ENCODE measurements at regions not wholly inside any gene's neighbourhood (a gene's known extent, or its start where the extent isn't known, plus 50 kb on each side); places are given as distances from the start of the nearest gene placed in this dataset.

DNA sequence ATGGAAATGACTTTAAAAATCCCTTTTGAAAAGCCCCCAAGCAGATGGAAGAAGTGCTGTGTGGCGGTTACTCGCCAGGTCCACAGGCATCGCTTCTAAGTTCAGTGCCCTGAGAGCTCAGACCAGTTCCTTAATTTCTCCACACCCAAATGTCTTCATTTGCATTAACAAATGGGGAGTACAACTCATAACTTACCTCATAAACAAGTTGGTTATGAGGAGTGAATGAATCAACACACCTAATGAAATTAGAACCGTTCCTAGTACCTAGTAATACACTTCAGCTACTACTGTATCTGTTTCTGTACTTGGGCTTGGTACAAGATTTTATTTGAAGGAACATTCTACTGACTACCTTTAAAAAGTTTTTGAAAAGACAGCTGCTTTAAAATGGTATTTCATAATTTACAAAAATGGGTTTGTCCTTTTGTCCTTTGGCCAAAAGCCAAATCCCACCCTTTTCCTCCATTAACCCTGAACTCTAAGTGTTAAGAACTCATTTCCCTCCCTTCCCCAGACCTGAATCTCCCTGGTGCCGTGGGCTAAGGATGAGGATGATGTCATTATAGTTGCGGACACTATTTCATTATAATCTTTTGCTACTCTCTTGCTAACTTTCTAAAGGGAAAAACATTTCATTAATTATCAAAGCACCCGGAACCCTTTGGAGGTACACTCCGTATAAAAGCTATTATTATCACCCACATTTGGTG is 221.5 kb upstream of the CELF2 start:
- ChIA-PET CTCF (no interaction called here), POLR2A (no interaction called here)
- no peaks in the 10 kb centered on the region for H3K36me3 Mint-ChIP-seq (ENCODE audit: low read depth)
- H3K9me3 Mint-ChIP-seq (ENCODE audit: low read depth), result no peaks in the 10 kb centered on the region
- ATAC-seq (no peak), DNase-seq (no peak)
- H3K27ac Mint-ChIP-seq, result no peak overlapping the region
- no peak overlapping the region for H3K4me3 Mint-ChIP-seq
- intact Hi-C loops (cut with DNase I, micrococcal nuclease), result no loop called here
- H3K27me3 Mint-ChIP-seq, result peaks cover 18% of the 10 kb centered on the region
- H3K4me1 Mint-ChIP-seq, result no peaks in the 10 kb centered on the region

DNA sequence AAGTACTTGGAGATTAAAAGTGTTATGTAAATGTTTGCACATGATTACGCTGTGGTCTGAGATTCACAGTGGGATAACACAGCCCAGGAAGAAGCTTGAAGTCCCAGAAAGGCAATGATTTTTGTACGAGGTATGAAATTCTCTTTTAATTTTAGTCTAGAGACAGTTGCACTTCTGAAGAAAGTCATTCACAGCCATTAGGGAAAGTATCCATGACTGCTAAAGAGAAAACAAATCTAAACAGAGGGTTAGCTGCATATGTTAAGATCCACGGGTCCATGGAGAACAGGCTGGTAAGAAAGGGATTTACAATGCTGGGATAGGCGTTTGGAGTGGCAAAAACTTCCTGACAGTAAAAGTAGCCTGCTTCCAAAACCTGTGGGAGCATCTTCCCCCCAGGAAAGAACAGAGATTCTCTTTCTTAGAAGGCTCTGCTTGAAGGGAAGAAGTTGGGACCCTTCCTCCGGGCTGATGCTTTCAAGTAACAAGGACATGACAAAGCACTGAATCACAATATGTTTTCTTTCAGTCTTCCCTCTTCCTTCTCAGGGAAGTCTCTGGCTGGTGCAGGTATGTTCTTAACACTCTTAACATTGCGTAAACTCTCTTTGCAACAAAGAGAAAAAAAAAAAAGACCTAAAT is 220.8 kb upstream of the CELF2 start:
- DNase-seq (no peak), ATAC-seq (no peak)
- CTCF ChIA-PET, result no interaction called here
- intact Hi-C loops (cut with DNase I, micrococcal nuclease), result no loop called here
- H3K27ac Mint-ChIP-seq, result no peak overlapping the region
- POLR2A ChIA-PET, result no interaction called here
- no peaks in the 10 kb centered on the region for H3K4me1 Mint-ChIP-seq
- H3K27me3 Mint-ChIP-seq, result peaks cover 16% of the 10 kb centered on the region
- no peaks in the 10 kb centered on the region for H3K36me3 Mint-ChIP-seq (ENCODE audit: low read depth)
- H3K4me3 Mint-ChIP-seq, result no peak overlapping the region
- no peaks in the 10 kb centered on the region for H3K9me3 Mint-ChIP-seq (ENCODE audit: low read depth)

DNA sequence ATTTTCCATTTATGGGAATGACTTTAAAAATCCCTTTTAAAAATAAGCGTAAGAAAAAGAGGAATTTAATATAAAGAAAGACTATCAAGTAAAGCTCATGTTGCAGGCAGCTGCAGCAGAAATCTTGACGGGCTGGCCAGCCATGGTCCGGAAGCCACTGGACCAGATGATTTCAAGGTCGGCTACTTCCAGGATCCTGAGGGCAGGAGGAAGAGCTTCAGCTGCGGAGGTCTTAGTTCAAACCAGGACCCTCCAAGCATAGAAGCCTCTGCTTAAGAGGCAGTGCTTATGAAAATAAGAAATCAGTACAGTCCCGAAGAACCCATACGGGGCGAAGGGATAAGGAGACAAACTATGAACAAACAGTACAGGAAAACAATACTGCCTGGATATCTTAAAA is 220.2 kb upstream of the CELF2 start:
- no peaks in the 10 kb centered on the region for H3K36me3 Mint-ChIP-seq (ENCODE audit: low read depth)
- CTCF ChIA-PET, result no interaction called here

DNA sequence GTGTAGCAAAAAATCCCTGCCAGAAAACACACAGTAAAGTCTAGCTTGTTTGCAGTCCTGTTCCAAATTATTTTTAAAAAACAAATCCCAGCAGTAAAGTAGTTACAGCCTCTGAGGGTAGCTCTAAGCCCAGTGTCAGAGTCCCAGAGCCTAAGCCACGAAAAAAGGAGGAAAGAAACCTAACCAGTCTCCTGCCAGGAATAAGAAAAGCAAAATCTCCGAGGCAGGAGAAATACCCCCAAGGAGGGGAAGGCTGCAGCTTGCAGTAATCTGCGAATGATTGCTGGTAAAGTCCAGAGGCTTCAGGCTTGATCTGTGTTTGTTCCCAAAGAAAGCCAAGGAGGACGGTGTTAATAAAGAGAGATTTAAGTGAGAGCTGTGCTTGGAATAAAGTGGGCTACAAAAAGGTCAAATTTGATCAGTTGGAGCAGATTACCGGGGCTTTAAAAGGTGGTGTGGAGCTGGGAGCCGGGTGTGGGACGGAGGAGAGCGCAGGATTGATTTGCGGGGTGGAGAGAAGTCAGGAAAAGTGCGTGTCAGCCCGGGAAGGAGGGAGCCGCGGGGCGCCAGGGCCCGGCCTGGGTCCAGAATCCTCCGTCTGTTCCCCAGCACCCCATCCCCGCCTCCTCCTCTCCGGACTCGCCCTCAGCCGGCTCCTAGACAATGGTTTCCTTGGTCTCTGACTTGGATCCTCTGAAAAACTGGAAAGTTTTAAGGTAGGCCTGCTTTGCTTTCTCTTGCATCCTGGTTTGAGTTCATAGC is 219.4 kb upstream of the CELF2 start:
- Mint-ChIP-seq H3K4me1 (no peaks in the 10 kb centered on the region), H3K9me3 (ENCODE audit: low read depth) (no peaks in the 10 kb centered on the region), H3K27ac (no peak overlapping the region), H3K36me3 (ENCODE audit: low read depth) (no peaks in the 10 kb centered on the region), H3K27me3 (peaks cover 10% of the 10 kb centered on the region), H3K4me3 (no peak overlapping the region)
- CTCF ChIA-PET, result no interaction called here
- DNase-seq (no peak), ATAC-seq (no peak)
- intact Hi-C loops (cut with DNase I, micrococcal nuclease), result no loop called here
- POLR2A ChIA-PET, result no interaction called here

More for the DNA sequence above, 220.2 kb upstream of the CELF2 start:
- Mint-ChIP-seq H3K4me3 (no peak overlapping the region), H3K4me1 (no peaks in the 10 kb centered on the region), H3K9me3 (ENCODE audit: low read depth) (no peaks in the 10 kb centered on the region), H3K27me3 (peaks cover 13% of the 10 kb centered on the region), H3K27ac (no peak overlapping the region)
- ATAC-seq (no peak), DNase-seq (no peak)
- intact Hi-C loops (cut with DNase I, micrococcal nuclease), result no loop called here
- POLR2A ChIA-PET, result no interaction called here

DNA sequence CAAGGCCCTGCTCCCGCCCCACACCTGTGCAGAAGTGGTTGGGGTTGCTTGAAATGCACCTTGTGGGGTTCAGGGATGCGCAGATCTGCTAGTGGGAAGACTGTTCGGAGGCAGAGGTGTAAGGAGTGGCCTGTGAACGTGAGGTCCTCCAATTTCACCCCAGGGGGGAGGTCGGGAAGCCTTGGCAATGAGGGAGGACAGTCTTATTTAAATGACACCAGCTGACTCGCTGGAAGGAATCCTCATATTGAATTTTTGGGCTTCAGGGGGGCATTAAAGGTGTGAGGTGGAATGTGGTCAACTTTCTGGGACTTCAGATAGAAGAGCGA is 218.8 kb upstream of the CELF2 start:
- POLR2A ChIA-PET, result no interaction called here
- no peak for DNase-seq
- ATAC-seq, result no peak
- intact Hi-C loops (cut with DNase I, micrococcal nuclease), result no loop called here
- CTCF ChIA-PET, result no interaction called here
- no peak overlapping the region for H3K27ac Mint-ChIP-seq
- no peaks in the 10 kb centered on the region for H3K9me3 Mint-ChIP-seq (ENCODE audit: low read depth)
- H3K36me3 Mint-ChIP-seq (ENCODE audit: low read depth), result no peaks in the 10 kb centered on the region
- no peaks in the 10 kb centered on the region for H3K4me1 Mint-ChIP-seq
- peaks cover 10% of the 10 kb centered on the region for H3K27me3 Mint-ChIP-seq
- H3K4me3 Mint-ChIP-seq, result no peak overlapping the region

DNA sequence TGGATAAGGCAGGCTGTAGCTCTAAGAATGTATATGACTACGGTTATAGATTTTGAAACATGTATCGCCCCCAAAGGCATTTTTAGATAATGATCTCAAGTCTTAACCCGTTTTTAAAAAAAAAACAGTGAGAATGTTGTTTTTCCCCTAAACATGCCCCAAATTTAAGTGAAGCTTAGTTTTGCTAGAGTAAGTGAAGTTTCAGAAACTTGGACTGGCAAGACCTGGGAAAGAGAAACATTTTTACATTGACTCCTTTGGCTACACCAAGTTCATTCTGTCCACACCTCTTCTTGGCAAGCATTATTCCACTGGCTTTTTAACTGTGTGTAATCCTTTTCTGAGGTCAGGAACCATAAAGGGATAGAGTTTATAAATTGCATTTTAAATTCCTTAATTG is 216.7 kb upstream of the CELF2 start:
- ChIA-PET CTCF (no interaction called here), POLR2A (no interaction called here)
- Mint-ChIP-seq H3K27me3 (peaks cover 5% of the 10 kb centered on the region), H3K4me3 (no peak overlapping the region), H3K36me3 (ENCODE audit: low read depth) (no peaks in the 10 kb centered on the region), H3K27ac (no peak overlapping the region), H3K4me1 (no peaks in the 10 kb centered on the region), H3K9me3 (ENCODE audit: low read depth) (no peaks in the 10 kb centered on the region)
- intact Hi-C loops (cut with DNase I, micrococcal nuclease), result no loop called here
- DNase-seq (no peak), ATAC-seq (no peak)

DNA sequence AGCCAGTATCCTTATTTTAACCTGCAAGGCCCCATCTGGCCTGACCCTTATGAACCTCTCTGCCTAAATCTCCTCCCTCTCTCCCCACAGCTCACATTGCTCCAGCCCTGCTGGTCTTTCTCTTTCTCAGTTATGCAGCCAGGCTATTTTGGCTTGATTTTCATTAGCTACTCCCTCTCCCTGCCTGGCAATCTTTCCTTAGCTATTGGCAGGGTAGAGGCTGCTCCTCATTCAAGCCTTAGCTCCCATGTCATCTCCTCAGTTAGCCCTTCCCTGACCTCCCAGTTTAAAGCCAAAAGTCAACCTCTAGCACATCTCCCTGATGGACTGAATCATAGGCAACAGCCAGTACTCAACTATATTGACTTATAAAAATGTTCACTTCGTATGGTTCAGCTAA is 214.4 kb upstream of the CELF2 start:
- CTCF ChIA-PET, result interaction anchor here (1.1 kb wide), 1 partner anchor 15 kb away, joined by 3 read pairs; no protein-coding TSS in a partner anchor
- DNase-seq (no peak), ATAC-seq (no peak)
- H3K27ac Mint-ChIP-seq, result no peak overlapping the region
- intact Hi-C loops (cut with DNase I, micrococcal nuclease), result no loop called here
- no peaks in the 10 kb centered on the region for H3K9me3 Mint-ChIP-seq (ENCODE audit: low read depth)
- no peaks in the 10 kb centered on the region for H3K4me1 Mint-ChIP-seq
- POLR2A ChIA-PET, result no interaction called here
- peaks cover 1% of the 10 kb centered on the region for H3K27me3 Mint-ChIP-seq
- no peaks in the 10 kb centered on the region for H3K36me3 Mint-ChIP-seq (ENCODE audit: low read depth)
- H3K4me3 Mint-ChIP-seq, result no peak overlapping the region

DNA sequence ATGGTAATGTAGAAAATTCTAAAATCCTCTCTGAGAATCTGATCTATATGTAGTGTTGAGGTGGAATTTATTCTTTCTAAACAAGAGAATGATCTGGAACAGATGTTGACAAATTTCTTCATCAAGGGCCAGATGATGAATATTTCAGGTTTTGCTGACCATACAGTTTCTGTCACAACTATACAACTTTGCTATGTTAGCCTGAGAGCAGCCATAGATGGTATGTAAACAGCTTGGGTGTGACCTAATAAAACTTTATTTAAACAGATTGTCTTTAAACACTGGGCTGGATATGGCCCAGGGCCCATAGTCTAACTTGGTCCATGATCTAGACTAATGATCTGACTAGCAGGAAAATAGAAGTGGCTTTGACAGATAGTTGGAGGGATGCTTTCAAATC is 213.6 kb upstream of the CELF2 start:
- DNase-seq (no peak), ATAC-seq (no peak)
- Mint-ChIP-seq H3K27ac (no peak overlapping the region), H3K9me3 (ENCODE audit: low read depth) (no peaks in the 10 kb centered on the region), H3K4me1 (no peaks in the 10 kb centered on the region), H3K36me3 (ENCODE audit: low read depth) (no peaks in the 10 kb centered on the region), H3K4me3 (no peak overlapping the region), H3K27me3 (no peaks in the 10 kb centered on the region)
- intact Hi-C loops (cut with DNase I, micrococcal nuclease), result no loop called here
- ChIA-PET CTCF (no interaction called here), POLR2A (no interaction called here)

DNA sequence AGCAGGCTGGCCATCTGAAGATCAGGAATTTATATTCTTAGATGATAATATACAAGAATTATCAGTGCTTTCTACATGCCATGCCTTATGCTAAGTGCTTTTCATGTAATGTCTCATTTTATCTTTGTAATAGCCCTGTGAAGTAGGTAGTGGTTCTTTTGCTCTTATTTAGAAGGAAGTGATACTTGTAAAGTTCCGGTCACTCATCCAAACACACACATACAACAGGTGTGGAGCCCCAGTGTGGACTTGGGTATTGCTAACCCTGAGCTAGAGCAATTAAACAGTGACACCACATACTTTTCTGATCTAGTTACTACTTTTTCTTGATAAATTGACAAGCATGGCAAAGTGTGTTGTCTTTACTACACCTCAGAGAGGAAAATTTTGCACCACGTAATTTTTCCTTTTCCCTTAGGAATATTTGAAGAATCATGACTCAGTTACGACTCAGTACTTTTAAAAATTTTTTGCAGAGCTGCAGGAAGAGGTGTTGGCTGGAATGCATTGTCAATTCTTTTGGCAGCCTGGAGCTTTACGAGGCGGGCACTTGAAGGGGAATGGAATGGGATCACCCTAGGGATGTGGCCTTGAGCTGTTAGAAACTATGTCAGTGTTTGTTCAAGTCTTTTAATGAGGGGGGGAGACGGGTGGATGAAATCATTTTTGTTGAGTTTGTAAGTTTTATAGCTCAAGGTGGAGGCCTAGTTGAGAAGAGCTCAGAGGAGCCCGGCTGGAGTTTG is 212.5 kb upstream of the CELF2 start:
- POLR2A ChIA-PET, result no interaction called here
- intact Hi-C loops (cut with DNase I, micrococcal nuclease), result no loop called here
- DNase-seq (no peak), ATAC-seq (no peak)
- no peaks in the 10 kb centered on the region for H3K9me3 Mint-ChIP-seq (ENCODE audit: low read depth)
- H3K36me3 Mint-ChIP-seq (ENCODE audit: low read depth), result no peaks in the 10 kb centered on the region
- H3K27me3 Mint-ChIP-seq, result no peaks in the 10 kb centered on the region
- H3K4me3 Mint-ChIP-seq, result no peak overlapping the region
- CTCF ChIA-PET, result interaction anchor here (0.8 kb wide), 1 partner anchor 10 kb away, joined by 4 read pairs; no protein-coding TSS in a partner anchor
- H3K4me1 Mint-ChIP-seq, result no peaks in the 10 kb centered on the region
- no peak overlapping the region for H3K27ac Mint-ChIP-seq

DNA sequence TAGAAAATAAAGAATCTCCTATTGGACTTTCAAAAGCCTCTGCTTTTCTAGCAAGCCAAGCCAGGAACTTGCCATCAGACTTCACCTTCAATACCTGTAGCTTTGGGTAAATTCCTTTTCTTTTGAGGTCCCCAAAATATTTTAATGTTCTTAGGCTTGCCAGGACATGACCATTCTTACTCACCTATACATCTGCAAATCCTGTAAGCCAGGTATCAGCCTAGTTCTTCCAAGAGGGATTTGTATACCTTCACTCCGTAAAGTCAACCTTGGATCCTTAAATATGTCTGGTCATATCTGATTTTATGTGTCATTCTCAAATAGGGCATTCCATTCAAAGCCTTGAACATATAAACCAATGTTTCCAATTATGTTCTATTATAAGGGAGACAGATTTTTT is 210.6 kb upstream of the CELF2 start:
- H3K27ac Mint-ChIP-seq, result no peak overlapping the region
- ATAC-seq (no peak), DNase-seq (no peak)
- H3K4me3 Mint-ChIP-seq, result no peak overlapping the region
- H3K36me3 Mint-ChIP-seq (ENCODE audit: low read depth), result no peaks in the 10 kb centered on the region
- H3K9me3 Mint-ChIP-seq (ENCODE audit: low read depth), result no peaks in the 10 kb centered on the region
- peaks cover 3% of the 10 kb centered on the region for H3K27me3 Mint-ChIP-seq
- intact Hi-C loops (cut with DNase I, micrococcal nuclease), result no loop called here
- CTCF ChIA-PET, result no interaction called here
- H3K4me1 Mint-ChIP-seq, result no peaks in the 10 kb centered on the region
- POLR2A ChIA-PET, result no interaction called here

DNA sequence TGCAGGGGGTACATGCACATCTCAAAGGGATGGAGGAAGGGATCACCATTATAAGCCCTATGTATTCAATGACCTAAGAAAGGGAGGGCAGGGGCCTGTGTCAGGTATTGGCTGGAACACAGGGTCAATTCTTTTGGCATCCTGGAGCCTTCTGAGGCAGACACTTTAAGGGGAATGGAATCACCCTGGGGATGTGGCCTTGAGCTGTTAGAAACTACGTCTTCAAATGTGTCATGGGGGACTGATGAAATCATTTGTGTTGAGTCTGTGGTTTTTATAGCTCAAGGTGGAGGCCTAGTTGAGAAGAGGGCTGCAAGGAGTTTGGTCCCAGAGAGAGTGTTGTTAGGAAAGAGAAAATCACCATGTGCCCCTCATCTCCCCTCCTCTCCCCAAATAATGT is 206.1 kb upstream of the CELF2 start:
- DNase-seq, result no peak
- Mint-ChIP-seq H3K9me3 (ENCODE audit: low read depth) (no peaks in the 10 kb centered on the region), H3K4me3 (no peak overlapping the region), H3K36me3 (ENCODE audit: low read depth) (no peaks in the 10 kb centered on the region), H3K27ac (no peak overlapping the region), H3K4me1 (no peaks in the 10 kb centered on the region), H3K27me3 (peaks cover 3% of the 10 kb centered on the region)
- CTCF ChIA-PET, result no interaction called here
- ATAC-seq, result no peak
- intact Hi-C loops (cut with DNase I, micrococcal nuclease), result no loop called here
- POLR2A ChIA-PET, result no interaction called here

DNA sequence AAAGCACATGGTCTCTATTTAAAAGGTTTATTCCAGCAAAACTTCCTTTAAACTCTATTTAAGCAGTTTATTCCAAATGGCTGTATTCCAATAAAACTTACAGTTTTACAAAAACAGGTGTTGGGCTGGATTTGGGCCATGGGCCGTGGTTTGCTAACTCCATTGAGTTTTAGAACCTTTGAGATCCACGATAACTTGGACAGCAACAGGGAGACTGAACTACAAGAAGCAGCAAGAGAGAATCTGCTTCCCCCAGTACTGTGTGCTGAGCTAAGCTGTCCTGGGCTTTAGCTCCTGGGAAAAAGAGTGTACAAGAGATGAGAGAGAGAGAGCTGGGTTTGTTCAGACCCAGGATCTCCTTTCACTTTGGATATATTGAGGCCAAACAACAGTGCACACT is 204.0 kb upstream of the CELF2 start:
- intact Hi-C loops (cut with DNase I, micrococcal nuclease), result no loop called here
- Mint-ChIP-seq H3K4me3 (no peak overlapping the region), H3K4me1 (no peaks in the 10 kb centered on the region), H3K27me3 (peaks cover 3% of the 10 kb centered on the region), H3K9me3 (ENCODE audit: low read depth) (peaks cover 2% of the 10 kb centered on the region), H3K36me3 (ENCODE audit: low read depth) (no peaks in the 10 kb centered on the region), H3K27ac (no peak overlapping the region)
- ATAC-seq, result no peak
- POLR2A ChIA-PET, result no interaction called here
- CTCF ChIA-PET, result interaction anchor here (0.6 kb wide), 1 partner anchor 1523 kb away, joined by 4 read pairs; no protein-coding TSS in a partner anchor
- no peak for DNase-seq
